Ishikawa (cell line): ENCODE measurements at regions not wholly inside any gene's neighbourhood (a gene's known extent, or its start where the extent isn't known, plus 50 kb on each side); places are given as distances from the start of the nearest gene placed in this dataset.

Experiments
- REST ChIP-seq: IDR thresholded peaks from 2 replicates; pipeline ENCODE4 v1.6.1; 2012; ENCODE audit warnings: low read depth, mild to moderate bottlenecking
- TAF1 ChIP-seq: IDR thresholded peaks from 2 replicates; pipeline ENCODE4 v1.6.1; 2012; ENCODE audit warnings: low read depth, mild to moderate bottlenecking

GRCh38 chr20:23228912-23229311, 121.7 kb upstream of the NXT1 start:
- TF ChIP-seq TAF1 (no peak), REST (no peak)
